ENCODE measurements at regions not wholly inside any gene's neighbourhood (a gene's known extent, or its start where the extent isn't known, plus 50 kb on each side); places are given as distances from the start of the nearest gene placed in this dataset.
A peak's percentile ranks its signal among the peaks of the same experiment; 100 is the strongest.

GRCh38 chr6:106907754-106908153, 66.8 kb downstream of the CD24 start:
- no peaks in the 10 kb centered on the region for H3K27me3 Mint-ChIP-seq (ENCODE audit: low read depth)
- WGBS (ENCODE audit: extremely low coverage, insufficient read length, low lambda C conversion rate) = no CpG with 5 or more reads among the region's 1 CpG
- no peaks in the 10 kb centered on the region for H4K20me1 ChIP-seq (ENCODE audit: control insufficient read depth, insufficient read depth, insufficient read length)
- H3K9me3 ChIP-seq (ENCODE audit: control insufficient read depth, low read depth, low read length) = peaks cover 8% of the 10 kb centered on the region
- no peak overlapping the region for H2BK5ac ChIP-seq (ENCODE audit: insufficient read length, low read length)
- H3K4ac ChIP-seq (ENCODE audit: low read depth, low read length) = no peak overlapping the region
- no peak overlapping the region for H4K5ac ChIP-seq (ENCODE audit: insufficient read length, low read depth, low read length)
- no peak overlapping the region for H3K18ac ChIP-seq (ENCODE audit: insufficient read length, low read depth, low read length)
- 0 out of 2 replicates have a peak overlapping the region, but pooled peaks have one; percentile 78 for H2BK15ac ChIP-seq (ENCODE audit: low read depth, low read length)
- H3K23me2 ChIP-seq (ENCODE audit: insufficient read length, low read depth, low read length, poor library complexity, severe bottlenecking) = no peaks in the 10 kb centered on the region
- no peak overlapping the region for H3K23ac ChIP-seq (ENCODE audit: insufficient read length, low read depth, low read length)
- H4K91ac ChIP-seq (ENCODE audit: insufficient read length, low read depth, low read length) = no peak overlapping the region
- no peak overlapping the region for H3K9ac ChIP-seq (ENCODE audit: extremely low read depth, insufficient read length, low read length)
- H3K14ac ChIP-seq (ENCODE audit: insufficient read depth, low read length) = no peak overlapping the region
- peaks cover 35 to 37% of the 10 kb centered on the region in 2 experiments for H3K9me3 Mint-ChIP-seq
- H2AFZ ChIP-seq (ENCODE audit: low read length) = no peak overlapping the region
- no peak overlapping the region for H2AK5ac ChIP-seq (ENCODE audit: insufficient read length, low read length)
- H3K56ac ChIP-seq (ENCODE audit: insufficient read length, low read depth, low read length) = no peak overlapping the region
- no peaks in the 10 kb centered on the region for H3K79me2 ChIP-seq (ENCODE audit: insufficient read depth, low read length)
- H3K4me3 Mint-ChIP-seq = no peak overlapping the region
- H3K4me2 ChIP-seq (ENCODE audit: insufficient read depth, insufficient read length, low read length) = no peak overlapping the region
- no peak overlapping the region for H4K8ac ChIP-seq (replicated peaks; ENCODE audit: insufficient read length, low read depth, low read length)
- H2BK12ac ChIP-seq (ENCODE audit: insufficient read length, low read depth, low read length) = no peak overlapping the region
- H2BK120ac ChIP-seq (ENCODE audit: low read depth, low read length, poor library complexity, severe bottlenecking) = no peak overlapping the region
- no peak overlapping the region for H3K27ac ChIP-seq (ENCODE audit: insufficient read length, low read depth, low read length)
- H2BK20ac ChIP-seq (ENCODE audit: low read depth, low read length, poor library complexity, severe bottlenecking) = no peak overlapping the region
- H3K27me3 ChIP-seq (ENCODE audit: insufficient read depth, low read length) = no peaks in the 10 kb centered on the region
- TF ChIP-seq CTCF (conservative IDR thresholded peaks at IDR 0.05) = no peak
- H3K36me3 Mint-ChIP-seq (ENCODE audit: insufficient read depth in 1 of 3, low read depth in 3 of 3) = peaks cover 7 to 42% (median 30%) of the 10 kb centered on the region in 3 experiments
- H3K79me1 ChIP-seq (ENCODE audit: insufficient read depth, low read depth, low read length, poor library complexity, severe bottlenecking) = no peaks in the 10 kb centered on the region
- no peak for DNase-seq
- H3K27ac Mint-ChIP-seq = peak overlapping the region in 1 of 3 experiments; percentile 17; a peak in 1 of 7 replicates
- peaks cover 41 to 54% of the 10 kb centered on the region in 2 experiments for H3K4me1 Mint-ChIP-seq
- H3K4me1 ChIP-seq (ENCODE audit: insufficient read depth, low read length) = no peaks in the 10 kb centered on the region
- no peak overlapping the region for H3T11ph ChIP-seq (ENCODE audit: low read length)

All from H9 (cell line).